Caco-2 (cell line): ENCODE measurements at regions not wholly inside any gene's neighbourhood (a gene's known extent, or its start where the extent isn't known, plus 50 kb on each side); places are given as distances from the start of the nearest gene placed in this dataset.

Experiments used
- BruUV-seq: library from RNA; stranded (reverse); fragments of 400-500 nt; replicated peaks from 2 replicates; lab custom pipeline; 2021; lab: Mats Ljungman, UMichigan
- CTCF ChIA-PET: fragments of 300-600 bp; sonication (Branson Sonifier 250); formaldehyde crosslinking; loops from one replicate; lab custom pipeline; 2022; ENCODE audit warnings: antibody characterized with exemption; lab: Charles Lee
- POLR2A ChIA-PET: fragments of 300-600 bp; sonication (Branson Sonifier 250); formaldehyde crosslinking; loops from one replicate; lab custom pipeline; 2022; ENCODE audit warnings: antibody characterized with exemption; lab: Charles Lee
- DNase-seq, 2 experiments: peaks; one replicate each; pipeline versions ENCODE4 v3.0.0 to v3.0.0-alpha.2; 2020 to 2022
- H3K27me3 ChIP-seq: replicated peaks from 2 replicates; pipeline ENCODE4 v1.6.0; 2011; ENCODE audit warnings: low read length; ENCODE audit not compliant: control insufficient read depth, insufficient read depth
- H3K36me3 ChIP-seq: 2 replicates; pipeline ENCODE4 v1.5.1; 2011; ENCODE audit warnings: low read length; ENCODE audit not compliant: control insufficient read depth, insufficient read depth
- H3K4me1 ChIP-seq: fragments of 250-450 bp; sonication (Bioruptor Pico); 2 replicates; pipeline ENCODE4 v1.5.1; 2020; ENCODE audit warnings: mild to moderate bottlenecking
- H3K4me3 ChIP-seq: 2 replicates; pipeline ENCODE4 v1.5.1; 2011; ENCODE audit warnings: low read depth, mild to moderate bottlenecking, control low read depth, low read length
- H3K9me3 ChIP-seq: fragments of 250-450 bp; sonication (Bioruptor Pico); 2 replicates; pipeline ENCODE4 v1.5.1; 2020; ENCODE audit warnings: mild to moderate bottlenecking, moderate library complexity
- H3K27ac Mint-ChIP-seq: one replicate; pipeline ENCODE4 v1.8.0; 2022; ENCODE audit warnings: mixed read lengths; ENCODE audit not compliant: unreplicated experiment
- H3K27me3 Mint-ChIP-seq: one replicate; pipeline ENCODE4 v1.8.0; 2022; ENCODE audit warnings: mixed read lengths; ENCODE audit not compliant: insufficient read depth, unreplicated experiment
- H3K36me3 Mint-ChIP-seq: one replicate; pipeline ENCODE4 v1.8.0; 2022; ENCODE audit warnings: mild to moderate bottlenecking, mixed read lengths; ENCODE audit not compliant: insufficient read depth, unreplicated experiment
- H3K4me1 Mint-ChIP-seq: one replicate; pipeline ENCODE4 v1.8.0; 2022; ENCODE audit warnings: low read depth, mixed read lengths; ENCODE audit not compliant: unreplicated experiment
- H3K4me3 Mint-ChIP-seq: one replicate; pipeline ENCODE4 v1.8.0; 2022; ENCODE audit warnings: mild to moderate bottlenecking, moderate library complexity, mixed read lengths; ENCODE audit not compliant: unreplicated experiment
- H3K9me3 Mint-ChIP-seq: one replicate; pipeline ENCODE4 v1.8.0; 2022; ENCODE audit warnings: mixed read lengths; ENCODE audit not compliant: unreplicated experiment
- CTCF ChIP-seq, 2 experiments: fragments of 200-600 bp in 1 of 2; IDR thresholded peaks; 1 replicate in 1 of 2; 2 replicates in 1 of 2; pipeline versions ENCODE4 v1.5.1 to v1.8.0; 2011 to 2022; ENCODE audit warnings: antibody characterized with exemption in 1 of 2, control low read depth in 1 of 2, inconsistent platforms in 1 of 2, low read depth in 1 of 2, low read length in 1 of 2, mild to moderate bottlenecking in 1 of 2, moderate library complexity in 1 of 2; ENCODE audit not compliant: insufficient read depth in 1 of 2, severe bottlenecking in 1 of 2, unreplicated experiment in 1 of 2
- intact Hi-C: fragments of 100-400 bp; cut with micrococcal nuclease; formaldehyde crosslinking; loops from one replicate; pipeline ENCODE4 v1.10.0; 2022; ENCODE audit not compliant: unreplicated experiment

GRCh38 chr3:63142681-63143080 is 135.4 kb upstream of the SYNPR start:
- Mint-ChIP-seq H3K27ac (no peak overlapping the region), H3K36me3 (no peaks in the 10 kb centered on the region), H3K9me3 (peaks cover 10% of the 10 kb centered on the region), H3K27me3 (peaks cover 7% of the 10 kb centered on the region), H3K4me3 (no peak overlapping the region), H3K4me1 (no peaks in the 10 kb centered on the region)
- CTCF ChIA-PET, result no interaction called here
- H3K9me3 ChIP-seq, result no peaks in the 10 kb centered on the region
- POLR2A ChIA-PET, result no interaction called here
- H3K4me1 ChIP-seq, result no peaks in the 10 kb centered on the region
- intact Hi-C loops, result no loop called here
- no peak for DNase-seq
- H3K27me3 ChIP-seq, result no peaks in the 10 kb centered on the region
- no peaks in the 10 kb centered on the region for H3K36me3 ChIP-seq
- no TSS peak for BruUV-seq
- no peak overlapping the region for H3K4me3 ChIP-seq
- peak in 1 of 2 experiments; percentile 22 for TF ChIP-seq CTCF (IDR thresholded peaks at IDR 0.05; ENCODE audit: insufficient read depth in 1 of 2, low read depth in 1 of 2, low read length in 1 of 2, severe bottlenecking in 1 of 2, unreplicated experiment in 1 of 2)

- POLR2A ChIA-PET, result no interaction called here
- H3K27me3 Mint-ChIP-seq, result peaks cover 10% of the 10 kb centered on the region
These were observed 132.0 kb upstream of the SYNPR start for GRCh38 chr3:63146154-63146553.

GRCh38 chr3:63150880-63151279 is 127.2 kb upstream of the SYNPR start:
- Mint-ChIP-seq H3K4me1 (no peaks in the 10 kb centered on the region), H3K27me3 (peaks cover 3% of the 10 kb centered on the region), H3K9me3 (no peaks in the 10 kb centered on the region), H3K36me3 (no peaks in the 10 kb centered on the region), H3K4me3 (no peak overlapping the region), H3K27ac (no peak overlapping the region)
- no TSS peak for BruUV-seq
- CTCF ChIA-PET, result no interaction called here
- POLR2A ChIA-PET, result no interaction called here
- no peaks in the 10 kb centered on the region for H3K36me3 ChIP-seq
- no peak overlapping the region for H3K4me3 ChIP-seq
- H3K4me1 ChIP-seq, result no peaks in the 10 kb centered on the region
- no peak for TF ChIP-seq CTCF (IDR thresholded peaks at IDR 0.05; ENCODE audit: insufficient read depth in 1 of 2, low read depth in 1 of 2, low read length in 1 of 2, severe bottlenecking in 1 of 2, unreplicated experiment in 1 of 2)
- intact Hi-C loops, result no loop called here
- DNase-seq, result no peak
- H3K27me3 ChIP-seq, result no peaks in the 10 kb centered on the region
- H3K9me3 ChIP-seq, result no peaks in the 10 kb centered on the region

More at GRCh38 chr3:63146154-63146553, 132.0 kb upstream of the SYNPR start:
- intact Hi-C loops, result no loop called here
- H3K27me3 ChIP-seq, result no peaks in the 10 kb centered on the region
- H3K4me3 ChIP-seq, result no peak overlapping the region
- Mint-ChIP-seq H3K36me3 (no peaks in the 10 kb centered on the region), H3K9me3 (peaks cover 10% of the 10 kb centered on the region), H3K27ac (no peak overlapping the region), H3K4me3 (no peak overlapping the region), H3K4me1 (no peaks in the 10 kb centered on the region)
- DNase-seq, result no peak
- H3K9me3 ChIP-seq, result no peaks in the 10 kb centered on the region
- H3K36me3 ChIP-seq, result no peaks in the 10 kb centered on the region
- H3K4me1 ChIP-seq, result no peaks in the 10 kb centered on the region
- TF ChIP-seq CTCF (IDR thresholded peaks at IDR 0.05; ENCODE audit: insufficient read depth in 1 of 2, low read depth in 1 of 2, low read length in 1 of 2, severe bottlenecking in 1 of 2, unreplicated experiment in 1 of 2), result no peak
- no TSS peak for BruUV-seq
- CTCF ChIA-PET, result no interaction called here
